ENCODE measurements at regions not wholly inside any gene's neighbourhood (a gene's known extent, or its start where the extent isn't known, plus 50 kb on each side); places are given as distances from the start of the nearest gene placed in this dataset.
A peak's percentile ranks its signal among the peaks of the same experiment; 100 is the strongest.

GRCh38 chr3:23664459-23664858 lies 141.3 kb upstream of the UBE2E1 start:
- DNase-seq (ENCODE audit: low spot score) = no peak

DNA sequence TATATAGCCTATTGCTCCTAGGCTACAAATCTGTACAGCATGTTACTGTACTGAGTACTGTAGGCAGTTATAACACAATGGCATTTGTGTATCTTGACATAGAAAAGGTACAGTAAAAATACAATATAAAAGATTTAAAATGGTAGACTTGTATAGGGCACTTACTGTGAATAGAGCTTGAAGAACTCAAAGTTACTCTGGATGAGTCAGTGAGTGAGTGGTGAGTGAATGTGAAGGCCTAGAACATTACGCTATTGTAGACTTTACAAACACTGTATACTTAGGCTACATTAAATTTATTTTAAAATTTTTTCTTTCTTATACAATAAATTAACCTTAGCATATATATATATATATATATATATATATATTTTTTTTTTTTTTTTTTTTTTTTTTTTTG lies 140.0 kb upstream of the UBE2E1 start:
- DNase-seq (ENCODE audit: low spot score) = no peak

GRCh38 chr3:23666818-23667217 lies 138.9 kb upstream of the UBE2E1 start:
- DNase-seq (ENCODE audit: low spot score) = no peak

GRCh38 chr3:23667536-23668429 lies 138.0 kb upstream of the UBE2E1 start:
- no peak for DNase-seq (ENCODE audit: low spot score)

- peak; percentile 20 for DNase-seq (ENCODE audit: low spot score)
These were observed 137.3 kb upstream of the UBE2E1 start for GRCh38 chr3:23668430-23668904.

DNA sequence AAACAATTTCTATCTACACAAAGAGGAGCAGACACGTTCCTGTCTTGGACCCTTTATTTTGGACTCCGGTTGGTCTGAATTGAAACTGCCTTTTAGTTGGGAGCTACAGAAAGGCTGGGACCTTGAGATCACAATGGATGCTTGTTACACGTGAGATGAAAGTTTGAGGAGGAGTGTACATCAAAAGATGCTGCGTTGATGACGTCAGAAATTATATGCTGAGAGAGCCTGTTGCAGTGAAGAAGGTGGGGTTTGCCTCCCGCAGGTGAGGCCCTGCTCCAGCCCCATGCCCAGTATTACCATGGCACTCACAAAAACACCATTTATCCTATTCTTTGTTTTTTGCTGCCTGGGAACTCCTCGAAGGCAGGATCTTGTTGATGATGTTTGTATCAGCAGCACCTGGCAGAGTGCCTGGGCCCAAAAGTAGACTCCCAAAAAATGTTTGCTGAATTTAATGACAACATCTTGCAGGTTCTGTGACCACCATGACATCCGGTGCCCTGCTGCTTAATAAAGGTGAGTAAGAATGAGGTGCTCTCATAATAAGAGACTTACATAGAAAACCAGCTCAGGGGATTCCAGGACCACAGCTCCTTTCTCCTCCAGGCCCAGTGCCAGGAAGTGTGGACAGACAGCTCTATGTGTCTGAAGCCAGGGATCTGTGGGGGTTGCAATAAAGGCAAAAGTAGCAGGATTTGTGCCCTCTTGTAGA lies 136.1 kb upstream of the UBE2E1 start:
- no peak for DNase-seq (ENCODE audit: low spot score)

DNA sequence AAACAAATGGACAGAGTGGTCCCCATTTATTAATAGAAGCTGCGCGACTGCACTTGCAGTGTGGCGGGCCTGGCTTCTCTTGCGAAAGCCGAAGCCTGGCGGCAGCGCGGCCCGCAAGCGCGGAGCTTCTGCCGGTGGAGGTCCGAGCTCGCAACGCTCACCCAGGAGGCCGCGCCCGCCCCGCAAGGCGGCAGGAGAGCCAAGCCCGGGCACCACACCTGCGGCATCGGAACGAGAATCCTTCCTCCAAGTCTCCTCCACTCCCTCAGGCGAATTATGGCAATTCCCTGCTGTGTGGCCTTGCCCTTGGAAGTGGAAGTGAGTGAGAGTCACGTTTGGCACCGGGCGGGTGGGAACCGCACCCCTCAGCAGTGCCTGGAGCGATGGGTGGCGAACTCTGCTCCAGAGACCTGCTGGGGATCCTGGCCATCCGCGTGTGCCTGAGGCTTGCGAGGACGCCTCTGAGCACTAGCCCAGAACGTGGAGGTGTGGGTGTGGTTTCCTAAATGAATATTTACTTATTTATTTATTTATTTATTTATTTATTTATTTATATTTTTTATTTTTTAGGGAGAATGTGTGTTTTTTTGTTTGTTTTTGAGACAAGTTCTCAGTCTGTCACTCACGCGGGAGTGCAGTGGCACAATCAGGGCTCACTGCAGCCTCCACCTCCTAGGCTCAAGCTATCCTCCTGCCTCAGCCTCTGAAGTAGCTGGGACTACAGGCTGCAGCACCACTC lies 133.7 kb upstream of the UBE2E1 start:
- no peak for DNase-seq (ENCODE audit: low spot score)

GRCh38 chr3:23672628-23673027 lies 133.1 kb upstream of the UBE2E1 start:
- DNase-seq (ENCODE audit: low spot score) = no peak

- no peak for DNase-seq (ENCODE audit: low spot score)
These were observed 130.7 kb upstream of the UBE2E1 start for GRCh38 chr3:23675010-23675409.

DNA sequence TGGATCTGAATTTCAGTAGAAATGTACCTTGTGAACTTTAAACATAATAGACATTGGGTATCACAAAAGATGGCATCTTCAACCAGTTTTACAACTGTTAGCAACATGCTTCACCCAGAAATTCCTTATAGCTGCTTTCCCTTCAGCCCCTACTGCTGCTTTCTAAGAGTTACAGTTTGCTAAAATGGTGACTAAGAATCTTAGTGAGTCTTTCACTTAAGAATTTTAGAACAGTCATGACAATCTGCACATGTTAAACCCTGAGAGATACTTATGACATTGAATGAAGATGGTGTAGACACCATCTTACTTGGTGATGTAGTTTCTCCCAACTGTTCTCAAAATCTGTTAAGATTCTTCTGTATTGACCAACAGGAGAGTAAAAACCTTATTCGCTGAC lies 129.7 kb upstream of the UBE2E1 start:
- no peak for DNase-seq (ENCODE audit: low spot score)

DNA sequence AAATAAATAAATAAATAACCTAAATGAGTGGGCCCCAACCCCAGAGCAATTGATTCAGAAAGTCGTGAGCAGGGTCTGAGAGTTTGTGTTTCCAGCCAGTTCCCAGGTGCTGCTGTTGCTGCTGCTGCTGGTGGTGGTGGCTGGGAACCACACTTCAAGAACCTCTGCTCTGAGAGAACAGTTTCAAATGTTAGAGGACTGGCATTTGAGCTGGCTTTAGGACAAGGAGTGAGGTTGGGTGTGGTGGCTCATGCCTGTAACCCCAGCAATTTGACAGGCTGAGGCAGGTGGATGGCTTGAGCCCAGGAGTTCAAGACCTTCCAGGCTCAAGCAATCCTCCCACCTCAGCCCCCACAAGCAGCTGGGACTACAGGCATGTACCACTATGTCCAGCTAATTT lies 123.1 kb upstream of the UBE2E1 start:
- no peak for DNase-seq (ENCODE audit: low spot score)

DNA sequence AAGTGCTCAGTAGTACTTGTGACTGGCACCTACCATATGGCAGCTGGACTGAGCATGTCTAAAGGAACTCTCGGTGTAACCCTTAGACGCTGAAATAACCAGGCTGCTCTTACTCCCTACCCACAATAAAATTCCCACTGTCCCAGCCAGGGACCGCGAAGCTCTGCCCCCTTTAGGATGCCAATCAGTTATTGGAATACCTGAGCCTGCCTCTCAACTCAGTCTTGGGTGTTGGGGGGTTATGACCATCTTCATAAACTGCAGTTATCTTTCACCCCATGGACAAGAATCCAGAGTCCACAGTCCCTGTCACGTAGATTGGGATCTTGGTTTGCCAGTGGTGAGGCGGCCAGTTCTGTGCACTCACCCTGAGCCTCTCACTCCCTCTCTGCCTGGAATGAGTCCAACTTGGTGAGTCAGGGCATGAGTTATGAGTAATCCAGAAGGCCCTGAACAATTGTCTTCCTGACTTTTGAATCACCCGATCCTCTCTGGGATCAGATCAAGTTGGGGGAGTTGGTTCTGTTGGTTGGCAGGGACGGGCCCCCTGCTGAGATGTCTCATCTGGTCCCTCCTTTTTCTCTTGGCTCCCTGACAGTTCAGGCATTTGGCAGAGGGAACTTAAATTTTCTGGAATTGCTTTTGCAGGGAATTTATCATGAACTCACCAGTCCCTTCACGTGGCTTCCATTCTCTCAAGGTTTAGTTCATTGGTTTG lies 120.1 kb upstream of the UBE2E1 start:
- peak; percentile 74 for DNase-seq (ENCODE audit: low spot score)

GRCh38 chr3:23686519-23686918 lies 119.2 kb upstream of the UBE2E1 start:
- no peak for DNase-seq (ENCODE audit: low spot score)

DNA sequence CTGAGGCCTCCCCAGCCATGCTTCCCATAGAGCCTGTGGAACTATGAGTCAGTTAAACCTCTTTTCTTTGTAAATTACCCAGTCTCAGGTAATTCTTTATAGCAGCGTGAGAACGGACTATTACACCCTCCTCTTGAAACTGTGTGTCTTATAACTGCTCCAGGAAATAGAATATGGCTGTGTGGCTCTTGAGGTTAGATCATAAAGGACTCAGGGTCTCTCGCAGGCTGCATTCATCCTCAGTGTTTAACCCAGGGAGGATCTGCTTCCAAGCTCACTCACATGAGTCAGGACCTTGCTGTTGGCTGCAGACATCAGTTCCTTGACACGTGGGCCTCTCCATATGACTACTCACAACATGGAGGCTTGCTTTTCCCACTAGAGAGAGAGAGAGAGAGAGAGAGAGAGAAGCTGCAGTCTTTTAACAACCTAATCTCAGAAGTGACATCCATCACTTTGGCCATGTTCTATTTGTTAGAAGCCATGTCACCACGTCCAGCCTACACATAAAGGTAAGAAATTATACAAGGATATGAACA lies 114.3 kb upstream of the UBE2E1 start:
- no peak for DNase-seq (ENCODE audit: low spot score)

DNA sequence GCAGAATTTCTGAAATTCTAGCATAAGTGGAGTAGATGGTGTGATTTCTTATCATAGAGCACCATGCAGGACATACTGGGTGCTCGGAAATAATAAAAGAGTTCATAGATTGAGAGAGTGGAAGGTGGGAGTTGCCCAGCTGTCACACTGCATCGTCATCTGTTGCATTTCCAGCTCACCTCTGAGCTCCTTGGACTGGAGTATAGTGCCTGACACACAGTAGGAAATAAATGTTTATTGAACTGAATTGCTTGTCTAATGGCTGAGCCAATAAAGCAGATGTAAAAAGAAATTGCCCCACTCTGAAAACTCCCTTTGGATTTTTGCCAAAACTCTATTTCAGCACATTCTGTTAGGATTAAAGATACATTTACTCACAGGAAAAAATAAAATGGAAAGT lies 108.9 kb upstream of the UBE2E1 start:
- DNase-seq (ENCODE audit: low spot score) = no peak

GRCh38 chr3:23697416-23697815 lies 108.3 kb upstream of the UBE2E1 start:
- DNase-seq (ENCODE audit: low spot score) = no peak

GRCh38 chr3:23698652-23699313 lies 107.0 kb upstream of the UBE2E1 start:
- no peak for DNase-seq (ENCODE audit: low spot score)

GRCh38 chr3:23700616-23701015 lies 105.1 kb upstream of the UBE2E1 start:
- DNase-seq (ENCODE audit: low spot score) = no peak

DNA sequence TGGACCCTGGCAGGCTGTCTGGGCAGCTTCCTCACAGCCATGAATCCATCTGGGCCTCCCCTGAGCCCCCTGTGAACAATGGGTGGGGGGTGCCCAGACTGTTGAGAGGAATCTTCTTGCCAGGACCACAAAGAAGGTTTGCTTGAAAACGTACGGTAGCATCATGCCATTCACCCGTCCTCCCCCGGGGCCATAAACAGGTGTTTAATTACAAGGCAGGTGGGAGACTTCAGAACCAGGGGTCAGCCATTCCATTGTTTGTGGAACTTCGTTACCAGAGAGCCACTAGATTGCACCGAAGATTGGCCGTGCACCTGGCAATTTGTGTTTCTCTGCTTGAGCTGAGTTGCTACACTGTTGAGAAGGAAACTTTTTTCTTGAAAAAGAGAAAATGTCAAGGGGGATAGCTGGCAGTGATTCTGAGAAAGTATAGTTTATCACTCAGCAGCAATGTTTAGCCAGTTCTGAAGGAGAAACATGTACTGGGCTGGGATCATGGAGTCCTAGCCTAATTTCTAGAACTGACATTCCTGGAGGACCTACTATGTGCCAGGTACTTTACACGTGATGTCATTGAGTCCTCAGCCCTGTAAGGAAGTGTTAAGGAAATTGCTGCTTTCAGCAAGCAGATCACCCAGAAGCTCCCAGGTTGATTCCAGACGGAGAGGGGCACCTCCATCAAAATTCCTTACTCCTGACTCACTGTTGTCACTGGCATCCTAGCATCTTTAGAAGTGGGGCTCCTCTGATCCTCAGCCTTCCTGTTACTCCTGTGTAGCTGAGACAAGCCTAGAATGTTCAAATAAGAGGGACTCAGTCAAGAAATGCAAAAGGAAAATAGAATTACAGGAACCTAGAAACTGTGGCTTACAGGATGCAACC lies 103.8 kb upstream of the UBE2E1 start:
- no peak for DNase-seq (ENCODE audit: low spot score)

- no peak for DNase-seq (ENCODE audit: low spot score)
These were observed 101.5 kb upstream of the UBE2E1 start for GRCh38 chr3:23704298-23704697.
